OCI-LY1 (cell line): ENCODE measurements at regions not wholly inside any gene's neighbourhood (a gene's known extent, or its start where the extent isn't known, plus 50 kb on each side); places are given as distances from the start of the nearest gene placed in this dataset.

Experiments
- H2AFZ ChIP-seq: fragments of 200-600 bp; sonication (generic), shearing (Covaris generic); 2 replicates; pipeline ENCODE4 v1.6.0; 2014; ENCODE audit warnings: antibody characterized with exemption, mild to moderate bottlenecking, low read length
- H3F3A ChIP-seq: fragments of 200-600 bp; sonication (generic), shearing (Covaris generic); 2 replicates; pipeline ENCODE4 v1.6.0; 2014; ENCODE audit warnings: mild to moderate bottlenecking, antibody characterized with exemption, low read length, moderate library complexity; ENCODE audit not compliant: insufficient read depth
- H3K27ac ChIP-seq: fragments of 200-600 bp; sonication (generic); 2 replicates; pipeline ENCODE4 v1.5.1; 2014; ENCODE audit warnings: low read length, mixed run types, mild to moderate bottlenecking, low read depth; ENCODE audit not compliant: poor library complexity, severe bottlenecking
- H3K27me3 ChIP-seq: fragments of 200-600 bp; sonication (generic); 2 replicates; pipeline ENCODE4 v1.6.0; 2014; ENCODE audit warnings: antibody characterized with exemption, mild to moderate bottlenecking, low read length, moderate library complexity; ENCODE audit not compliant: insufficient read depth
- H3K36me3 ChIP-seq: fragments of 200-600 bp; sonication (generic); 2 replicates; pipeline ENCODE4 v1.6.1; 2014; ENCODE audit warnings: mild to moderate bottlenecking, antibody characterized with exemption, low read length, moderate library complexity, mixed read lengths; ENCODE audit not compliant: insufficient read depth
- H3K4me1 ChIP-seq: fragments of 200-600 bp; sonication (generic); 2 replicates; pipeline ENCODE4 v1.5.1; 2014; ENCODE audit warnings: mild to moderate bottlenecking, low read length, moderate library complexity; ENCODE audit not compliant: insufficient read depth, severe bottlenecking
- H3K4me2 ChIP-seq: fragments of 200-600 bp; sonication (generic), shearing (Covaris generic); 2 replicates; pipeline ENCODE4 v1.6.1; 2014; ENCODE audit warnings: low read length
- H3K4me3 ChIP-seq: fragments of 200-600 bp; sonication (generic); 2 replicates; pipeline ENCODE4 v1.5.1; 2014; ENCODE audit warnings: low read length, low read depth, mild to moderate bottlenecking, mixed read lengths; ENCODE audit not compliant: poor library complexity, severe bottlenecking
- H3K79me2 ChIP-seq: fragments of 200-600 bp; shearing (Covaris generic); 2 replicates; pipeline ENCODE4 v1.6.1; 2016; ENCODE audit warnings: mixed run types, low read length, mixed read lengths; ENCODE audit not compliant: insufficient read depth
- H3K9ac ChIP-seq: fragments of 200-600 bp; sonication (generic), shearing (Covaris generic); 2 replicates; pipeline ENCODE4 v1.6.1; 2014; ENCODE audit warnings: mild to moderate bottlenecking, low read length, mixed read lengths
- H3K9me2 ChIP-seq: fragments of 200-600 bp; sonication (generic), shearing (Covaris generic); 2 replicates; pipeline ENCODE4 v1.6.1; 2014; ENCODE audit warnings: low read depth, mild to moderate bottlenecking, low read length, mixed read lengths
- H3K9me3 ChIP-seq: fragments of 200-600 bp; shearing (Covaris generic); 2 replicates; pipeline ENCODE4 v1.6.1; 2014; ENCODE audit warnings: low read length, mixed read lengths
- H4K20me1 ChIP-seq: fragments of 200-600 bp; sonication (generic), shearing (Covaris generic); 2 replicates; pipeline ENCODE4 v1.6.0; 2016; ENCODE audit warnings: mild to moderate bottlenecking, low read length; ENCODE audit not compliant: insufficient read depth
- CTCF ChIP-seq: fragments of 200-600 bp; sonication (generic), shearing (Covaris generic); IDR thresholded peaks from 2 replicates; pipeline ENCODE4 v1.5.1; 2017; ENCODE audit warnings: mild to moderate bottlenecking, antibody characterized with exemption, low read length, moderate library complexity, mixed read lengths
- EZH2 ChIP-seq: fragments of 200-600 bp; sonication (generic), shearing (Covaris generic); IDR thresholded peaks from 2 replicates; pipeline ENCODE4 v1.8.0; 2017; ENCODE audit warnings: borderline replicate concordance, mixed run types, mild to moderate bottlenecking, antibody characterized with exemption, low read length, moderate library complexity, mixed read lengths

GRCh38 chr6:153442096-153442495 is 311.0 kb upstream of the RGS17 start:
- no peaks in the 10 kb centered on the region for H3K4me1 ChIP-seq

GRCh38 chr6:153437193-153437592 is 306.1 kb upstream of the RGS17 start:
- no peaks in the 10 kb centered on the region for H3K4me1 ChIP-seq
- H3K9me2 ChIP-seq, result no peaks in the 10 kb centered on the region
- no peak overlapping the region for H3K4me2 ChIP-seq
- no peak overlapping the region for H3K27ac ChIP-seq
- no peaks in the 10 kb centered on the region for H4K20me1 ChIP-seq
- H3K9ac ChIP-seq, result no peak overlapping the region
- H3K4me3 ChIP-seq, result no peak overlapping the region
- H2AFZ ChIP-seq, result no peak overlapping the region
- no peaks in the 10 kb centered on the region for H3K9me3 ChIP-seq
- H3K36me3 ChIP-seq, result no peaks in the 10 kb centered on the region
- no peaks in the 10 kb centered on the region for H3K79me2 ChIP-seq
- H3K27me3 ChIP-seq, result no peaks in the 10 kb centered on the region
- TF ChIP-seq EZH2, result no peak
- TF ChIP-seq CTCF, result no peak
- H3F3A ChIP-seq, result no peaks in the 10 kb centered on the region

More at GRCh38 chr6:153442096-153442495, 311.0 kb upstream of the RGS17 start:
- Histone ChIP-seq H4K20me1 (no peaks in the 10 kb centered on the region), H3F3A (no peaks in the 10 kb centered on the region), H3K27ac (no peak overlapping the region), H3K27me3 (no peaks in the 10 kb centered on the region), H3K79me2 (no peaks in the 10 kb centered on the region), H3K4me3 (no peak overlapping the region), H3K4me2 (no peak overlapping the region), H3K36me3 (no peaks in the 10 kb centered on the region), H3K9ac (no peak overlapping the region), H3K9me2 (no peaks in the 10 kb centered on the region), H3K9me3 (no peaks in the 10 kb centered on the region), H2AFZ (no peak overlapping the region)
- TF ChIP-seq CTCF (no peak), EZH2 (no peak)

- no peak overlapping the region for H3K27ac ChIP-seq
- no peak overlapping the region for H2AFZ ChIP-seq
- H4K20me1 ChIP-seq, result no peaks in the 10 kb centered on the region
- no peak overlapping the region for H3K4me2 ChIP-seq
- no peaks in the 10 kb centered on the region for H3K9me2 ChIP-seq
- H3K9ac ChIP-seq, result no peak overlapping the region
- no peaks in the 10 kb centered on the region for H3F3A ChIP-seq
- H3K27me3 ChIP-seq, result no peaks in the 10 kb centered on the region
- no peaks in the 10 kb centered on the region for H3K79me2 ChIP-seq
- no peaks in the 10 kb centered on the region for H3K4me1 ChIP-seq
- H3K36me3 ChIP-seq, result no peaks in the 10 kb centered on the region
- no peaks in the 10 kb centered on the region for H3K9me3 ChIP-seq
- no peak overlapping the region for H3K4me3 ChIP-seq
- TF ChIP-seq CTCF (no peak), EZH2 (no peak)
Measured at GRCh38 chr6:153436351-153436750, 305.3 kb upstream of the RGS17 start.
